ENCODE measurements at regions not wholly inside any gene's neighbourhood (a gene's known extent, or its start where the extent isn't known, plus 50 kb on each side); places are given as distances from the start of the nearest gene placed in this dataset.

- no peak for TF ChIP-seq CTCF (IDR thresholded peaks at IDR 0.05)
These were observed 894.7 kb upstream of the INTU start for GRCh38 chr4:126737899-126738526.

- TF ChIP-seq CTCF (IDR thresholded peaks at IDR 0.05), result no peak
These were observed 894.2 kb upstream of the INTU start for GRCh38 chr4:126738527-126738923.

- no peak for TF ChIP-seq CTCF (IDR thresholded peaks at IDR 0.05)
These were observed 893.8 kb upstream of the INTU start for GRCh38 chr4:126738926-126739325.

- TF ChIP-seq CTCF (IDR thresholded peaks at IDR 0.05), result no peak
These were observed 892.1 kb upstream of the INTU start for GRCh38 chr4:126740687-126741086.

GRCh38 chr4:126742048-126742447 lies 890.7 kb upstream of the INTU start:
- no peak for TF ChIP-seq CTCF (IDR thresholded peaks at IDR 0.05)

- no peak for TF ChIP-seq CTCF (IDR thresholded peaks at IDR 0.05)
These were observed 889.9 kb upstream of the INTU start for GRCh38 chr4:126742885-126743284.

GRCh38 chr4:126748736-126749135 lies 884.0 kb upstream of the INTU start:
- no peak for TF ChIP-seq CTCF (IDR thresholded peaks at IDR 0.05)

GRCh38 chr4:126750723-126751122 lies 882.0 kb upstream of the INTU start:
- TF ChIP-seq CTCF (IDR thresholded peaks at IDR 0.05), result no peak
